ENCODE measurements at regions not wholly inside any gene's neighbourhood (a gene's known extent, or its start where the extent isn't known, plus 50 kb on each side); places are given as distances from the start of the nearest gene placed in this dataset.

DNA sequence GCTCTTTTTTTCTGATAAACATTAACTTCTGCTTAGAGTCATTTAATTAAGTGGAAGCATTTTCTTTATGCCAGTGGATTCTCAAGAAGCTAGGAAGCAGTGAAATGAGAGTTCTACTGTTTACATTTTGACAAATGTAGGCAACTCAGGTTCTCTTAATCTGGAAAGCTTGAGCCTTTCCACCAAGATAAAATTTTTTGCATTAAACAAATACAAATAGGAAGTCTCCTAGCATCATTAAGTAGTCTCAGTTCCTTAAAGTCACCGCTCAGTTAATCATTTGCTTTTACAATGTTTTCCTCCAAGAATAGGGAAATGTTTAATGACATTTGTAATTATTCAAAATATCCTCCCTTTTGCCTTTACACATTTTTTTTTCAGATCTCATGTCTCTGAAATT lies 290.4 kb upstream of the PDE4D start:
- H3K27me3 ChIP-seq, result no peaks in the 10 kb centered on the region
- no peak overlapping the region for H3K4me3 ChIP-seq
- no peaks in the 10 kb centered on the region for H3K36me3 ChIP-seq
- intact Hi-C loops (cut with DNase I; ENCODE audit: low total_unique reads), result no loop called here
- no peaks in the 10 kb centered on the region for H3K9me3 ChIP-seq
- WGBS, 5 donors, result 64 to 86% (median 81%) methylated on average over 1 of the region's 1 CpG
- no peak overlapping the region for H3K27ac ChIP-seq
- DNase-seq, result no peak
- H3K4me1 ChIP-seq, result no peaks in the 10 kb centered on the region
- TF ChIP-seq CTCF (IDR thresholded peaks at IDR 0.05) (no peak), POLR2A (IDR thresholded peaks at IDR 0.05) (no peak), EP300 (IDR thresholded peaks at IDR 0.05) (no peak), POLR2AphosphoS5 (IDR thresholded peaks at IDR 0.05) (no peak)

DNA sequence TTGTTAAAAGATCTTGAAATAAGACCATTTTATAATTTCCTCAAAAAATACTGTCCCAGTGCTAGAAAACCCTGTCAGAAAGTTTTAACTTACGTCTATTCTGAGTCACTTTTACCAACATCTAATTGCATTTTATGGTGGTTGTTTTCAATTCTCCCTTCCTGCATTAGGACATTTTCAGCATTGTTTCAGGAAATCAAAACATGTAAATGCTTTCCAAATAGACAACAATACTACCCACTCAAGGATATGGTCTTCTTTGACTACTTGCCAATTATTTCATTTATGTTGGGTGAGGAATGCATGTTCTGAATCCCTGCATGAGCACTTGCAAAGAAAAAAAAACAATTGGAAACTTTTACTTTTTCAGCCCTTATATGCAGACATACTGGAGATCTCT lies 284.6 kb upstream of the PDE4D start:
- intact Hi-C loops (cut with DNase I; ENCODE audit: low total_unique reads), result no loop called here
- no peak for DNase-seq
- no peak overlapping the region for H3K4me3 ChIP-seq
- no peaks in the 10 kb centered on the region for H3K9me3 ChIP-seq
- no peak for TF ChIP-seq EP300 (IDR thresholded peaks at IDR 0.05)
- TF ChIP-seq POLR2A (IDR thresholded peaks at IDR 0.05), result no peak
- TF ChIP-seq CTCF (IDR thresholded peaks at IDR 0.05), result no peak
- no peak for TF ChIP-seq POLR2AphosphoS5 (IDR thresholded peaks at IDR 0.05)
- WGBS, 5 donors, result 62 to 81% (median 71%) methylated on average over 1 of the region's 1 CpG
- H3K4me1 ChIP-seq, result no peaks in the 10 kb centered on the region
- no peaks in the 10 kb centered on the region for H3K36me3 ChIP-seq
- H3K27ac ChIP-seq, result no peak overlapping the region
- H3K27me3 ChIP-seq, result no peaks in the 10 kb centered on the region

- no peak for DNase-seq
- Histone ChIP-seq H3K36me3 (no peaks in the 10 kb centered on the region), H3K4me3 (no peak overlapping the region), H3K4me1 (no peaks in the 10 kb centered on the region), H3K9me3 (no peaks in the 10 kb centered on the region), H3K27ac (no peak overlapping the region), H3K27me3 (no peaks in the 10 kb centered on the region)
- intact Hi-C loops (cut with DNase I; ENCODE audit: low total_unique reads), result no loop called here
- 45 to 62% (median 50%) methylated on average over 4 of the region's 4 CpGs for WGBS, 5 donors
- TF ChIP-seq POLR2A (IDR thresholded peaks at IDR 0.05), result no peak
- TF ChIP-seq POLR2AphosphoS5 (IDR thresholded peaks at IDR 0.05), result no peak
- TF ChIP-seq CTCF (IDR thresholded peaks at IDR 0.05), result no peak
- no peak for TF ChIP-seq EP300 (IDR thresholded peaks at IDR 0.05)
These were observed 284.1 kb upstream of the PDE4D start for GRCh38 chr5:60177596-60177995.

DNA sequence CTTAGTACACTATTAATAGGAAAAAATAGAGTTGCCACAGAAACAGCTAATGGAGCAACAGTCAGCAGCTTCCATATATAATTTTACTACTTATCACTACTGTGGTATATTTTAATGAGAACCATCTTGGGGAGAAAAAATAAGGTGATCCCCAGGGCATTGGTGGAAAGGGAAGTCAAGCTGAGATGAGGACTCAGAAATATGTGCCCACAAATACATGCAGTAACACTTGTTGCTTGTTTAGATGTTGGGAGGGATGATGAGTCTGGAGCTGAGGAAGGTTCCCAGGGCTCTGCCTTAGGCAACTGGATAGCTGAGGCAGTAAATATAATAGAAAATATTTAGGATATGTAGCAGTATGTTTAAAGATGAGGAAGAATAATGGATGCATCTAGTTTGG lies 280.1 kb upstream of the PDE4D start:
- no peaks in the 10 kb centered on the region for H3K27me3 ChIP-seq
- no peaks in the 10 kb centered on the region for H3K36me3 ChIP-seq
- intact Hi-C loops (cut with DNase I; ENCODE audit: low total_unique reads), result no loop called here
- no peak overlapping the region for H3K27ac ChIP-seq
- DNase-seq, result no peak
- H3K9me3 ChIP-seq, result no peaks in the 10 kb centered on the region
- TF ChIP-seq POLR2A (IDR thresholded peaks at IDR 0.05), result no peak
- TF ChIP-seq EP300 (IDR thresholded peaks at IDR 0.05), result no peak
- no peak for TF ChIP-seq POLR2AphosphoS5 (IDR thresholded peaks at IDR 0.05)
- TF ChIP-seq CTCF (IDR thresholded peaks at IDR 0.05), result no peak
- no peaks in the 10 kb centered on the region for H3K4me1 ChIP-seq
- no peak overlapping the region for H3K4me3 ChIP-seq
